GM21825 (cell line): ENCODE measurements at regions not wholly inside any gene's neighbourhood (a gene's known extent, or its start where the extent isn't known, plus 50 kb on each side); places are given as distances from the start of the nearest gene placed in this dataset.

ENCODE experiments used
- ATAC-seq: cut with Tn5 transposase; IDR thresholded peaks from one replicate; pipeline ENCODE4 v1.9.1; 2021; ENCODE audit warnings: mild to moderate bottlenecking, moderate library complexity; ENCODE audit not compliant: unreplicated experiment

GRCh38 chr1:199752688-199753027 is 274.9 kb upstream of the NR5A2 start:
- ATAC-seq: no peak

GRCh38 chr1:199753513-199753912 is 274.0 kb upstream of the NR5A2 start:
- no peak for ATAC-seq

- no peak for ATAC-seq
Measured at GRCh38 chr1:199756066-199756465, 271.4 kb upstream of the NR5A2 start.

GRCh38 chr1:199758626-199759255 is 268.8 kb upstream of the NR5A2 start:
- ATAC-seq: no peak

- no peak for ATAC-seq
Measured at GRCh38 chr1:199759268-199759730, 268.2 kb upstream of the NR5A2 start.

- ATAC-seq: no peak
Measured at GRCh38 chr1:199762572-199762971, 264.9 kb upstream of the NR5A2 start.

- no peak for ATAC-seq
Measured at GRCh38 chr1:199766218-199766792, 261.2 kb upstream of the NR5A2 start.

- no peak for ATAC-seq
Measured at GRCh38 chr1:199767700-199768099, 259.8 kb upstream of the NR5A2 start.

GRCh38 chr1:199774433-199775089 is 252.9 kb upstream of the NR5A2 start:
- no peak for ATAC-seq

- no peak for ATAC-seq
Measured at GRCh38 chr1:199776768-199777497, 250.6 kb upstream of the NR5A2 start.

- no peak for ATAC-seq
Measured at GRCh38 chr1:199778324-199778955, 249.1 kb upstream of the NR5A2 start.

- ATAC-seq: no peak
Measured at GRCh38 chr1:199780091-199780490, 247.4 kb upstream of the NR5A2 start.

- ATAC-seq: no peak
Measured at GRCh38 chr1:199780948-199781670, 246.4 kb upstream of the NR5A2 start.

GRCh38 chr1:199784138-199784895 is 243.2 kb upstream of the NR5A2 start:
- no peak for ATAC-seq

GRCh38 chr1:199786695-199787094 is 240.8 kb upstream of the NR5A2 start:
- ATAC-seq: no peak

GRCh38 chr1:199789141-199789540 is 238.4 kb upstream of the NR5A2 start:
- no peak for ATAC-seq

GRCh38 chr1:199791495-199791894 is 236.0 kb upstream of the NR5A2 start:
- ATAC-seq: no peak

- no peak for ATAC-seq
Measured at GRCh38 chr1:199792874-199793273, 234.6 kb upstream of the NR5A2 start.

GRCh38 chr1:199794105-199794863 is 233.2 kb upstream of the NR5A2 start:
- no peak for ATAC-seq
